ENCODE measurements at regions not wholly inside any gene's neighbourhood (a gene's known extent, or its start where the extent isn't known, plus 50 kb on each side); places are given as distances from the start of the nearest gene placed in this dataset.

- TF ChIP-seq CTCF (IDR thresholded peaks at IDR 0.05; ENCODE audit: poor library complexity) = no peak
- no peak for TF ChIP-seq EZH2phosphoT487 (IDR thresholded peaks at IDR 0.05; ENCODE audit: low read depth, severe bottlenecking, unreplicated experiment)
Observed at GRCh38 chr9:135356021-135356420, 123.6 kb upstream of the PPP1R26 start.
